Keratinocyte (primary cell): ENCODE measurements at regions not wholly inside any gene's neighbourhood (a gene's known extent, or its start where the extent isn't known, plus 50 kb on each side); places are given as distances from the start of the nearest gene placed in this dataset.

Experiments
- EZH2 ChIP-seq: IDR thresholded peaks from one replicate; pipeline ENCODE4 v1.6.1; 2012; ENCODE audit warnings: inconsistent platforms, mild to moderate bottlenecking, low read length, moderate library complexity
- TF ChIP-seq, protein P1 (sequence below), 3 experiments: IDR thresholded peaks in 1 of 3; conservative IDR thresholded peaks in 1 of 3; optimal IDR thresholded peaks in 1 of 3; 2 replicates in 2 of 3; 3 replicates in 1 of 3; pipeline versions ENCODE3 to v1.5.1; 2011; ENCODE audit warnings: low read length in 3 of 3, mild to moderate bottlenecking in 3 of 3, moderate library complexity in 2 of 3, control low read depth in 1 of 3, inconsistent platforms in 1 of 3; ENCODE audit not compliant: insufficient read depth in 2 of 3; ENCODE audit errors: extremely low read depth in 1 of 3

GRCh38 chr5:3155046-3155445, 403.6 kb upstream of the IRX2 start:
- TF ChIP-seq, protein P1, sequence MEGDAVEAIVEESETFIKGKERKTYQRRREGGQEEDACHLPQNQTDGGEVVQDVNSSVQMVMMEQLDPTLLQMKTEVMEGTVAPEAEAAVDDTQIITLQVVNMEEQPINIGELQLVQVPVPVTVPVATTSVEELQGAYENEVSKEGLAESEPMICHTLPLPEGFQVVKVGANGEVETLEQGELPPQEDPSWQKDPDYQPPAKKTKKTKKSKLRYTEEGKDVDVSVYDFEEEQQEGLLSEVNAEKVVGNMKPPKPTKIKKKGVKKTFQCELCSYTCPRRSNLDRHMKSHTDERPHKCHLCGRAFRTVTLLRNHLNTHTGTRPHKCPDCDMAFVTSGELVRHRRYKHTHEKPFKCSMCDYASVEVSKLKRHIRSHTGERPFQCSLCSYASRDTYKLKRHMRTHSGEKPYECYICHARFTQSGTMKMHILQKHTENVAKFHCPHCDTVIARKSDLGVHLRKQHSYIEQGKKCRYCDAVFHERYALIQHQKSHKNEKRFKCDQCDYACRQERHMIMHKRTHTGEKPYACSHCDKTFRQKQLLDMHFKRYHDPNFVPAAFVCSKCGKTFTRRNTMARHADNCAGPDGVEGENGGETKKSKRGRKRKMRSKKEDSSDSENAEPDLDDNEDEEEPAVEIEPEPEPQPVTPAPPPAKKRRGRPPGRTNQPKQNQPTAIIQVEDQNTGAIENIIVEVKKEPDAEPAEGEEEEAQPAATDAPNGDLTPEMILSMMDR (optimal IDR thresholded peaks at IDR 0.05 in 1 of 3, IDR thresholded peaks at IDR 0.05 in 1 of 3, conservative IDR thresholded peaks at IDR 0.05 in 1 of 3; ENCODE audit: extremely low read depth in 1 of 3, insufficient read depth in 2 of 3, low read length in 3 of 3): no peak
- TF ChIP-seq EZH2: no peak
